ENCODE measurements at regions not wholly inside any gene's neighbourhood (a gene's known extent, or its start where the extent isn't known, plus 50 kb on each side); places are given as distances from the start of the nearest gene placed in this dataset.

DNA sequence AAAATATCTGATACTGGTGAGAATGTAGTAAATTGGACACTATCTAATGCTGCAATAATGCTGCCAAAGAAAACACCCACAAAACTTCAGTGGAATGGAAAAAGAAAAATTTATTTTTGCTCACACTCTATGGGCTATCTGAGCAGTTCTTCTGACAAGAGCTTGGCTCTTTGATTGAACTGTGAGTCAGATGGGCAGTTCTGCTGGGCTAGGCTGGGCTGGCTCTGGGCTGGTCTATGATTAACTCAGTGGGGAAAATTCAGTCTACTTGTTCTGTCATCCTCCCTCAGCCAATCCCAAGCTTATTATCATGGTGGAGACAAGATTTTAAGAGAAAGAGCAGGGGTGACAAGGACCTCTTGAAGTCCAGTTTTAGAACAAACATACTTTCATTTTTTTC is 1404.8 kb downstream of the LRRC4C start:
- TF ChIP-seq, protein P1, sequence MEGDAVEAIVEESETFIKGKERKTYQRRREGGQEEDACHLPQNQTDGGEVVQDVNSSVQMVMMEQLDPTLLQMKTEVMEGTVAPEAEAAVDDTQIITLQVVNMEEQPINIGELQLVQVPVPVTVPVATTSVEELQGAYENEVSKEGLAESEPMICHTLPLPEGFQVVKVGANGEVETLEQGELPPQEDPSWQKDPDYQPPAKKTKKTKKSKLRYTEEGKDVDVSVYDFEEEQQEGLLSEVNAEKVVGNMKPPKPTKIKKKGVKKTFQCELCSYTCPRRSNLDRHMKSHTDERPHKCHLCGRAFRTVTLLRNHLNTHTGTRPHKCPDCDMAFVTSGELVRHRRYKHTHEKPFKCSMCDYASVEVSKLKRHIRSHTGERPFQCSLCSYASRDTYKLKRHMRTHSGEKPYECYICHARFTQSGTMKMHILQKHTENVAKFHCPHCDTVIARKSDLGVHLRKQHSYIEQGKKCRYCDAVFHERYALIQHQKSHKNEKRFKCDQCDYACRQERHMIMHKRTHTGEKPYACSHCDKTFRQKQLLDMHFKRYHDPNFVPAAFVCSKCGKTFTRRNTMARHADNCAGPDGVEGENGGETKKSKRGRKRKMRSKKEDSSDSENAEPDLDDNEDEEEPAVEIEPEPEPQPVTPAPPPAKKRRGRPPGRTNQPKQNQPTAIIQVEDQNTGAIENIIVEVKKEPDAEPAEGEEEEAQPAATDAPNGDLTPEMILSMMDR (conservative IDR thresholded peaks at IDR 0.05 in 1 of 2, IDR thresholded peaks at IDR 0.05 in 1 of 2; ENCODE audit: extremely low read depth in 1 of 2, insufficient read depth in 1 of 2, low read depth in 1 of 2, low read length in 2 of 2): no peak
- TF ChIP-seq EZH2 (IDR thresholded peaks at IDR 0.05; ENCODE audit: borderline replicate concordance, low read length): no peak
